ENCODE measurements at regions not wholly inside any gene's neighbourhood (a gene's known extent, or its start where the extent isn't known, plus 50 kb on each side); places are given as distances from the start of the nearest gene placed in this dataset.

- TF ChIP-seq MEF2A (IDR thresholded peaks at IDR 0.05; ENCODE audit: insufficient read depth, low read depth, low read length) (no peak), E4F1 (IDR thresholded peaks at IDR 0.05; ENCODE audit: borderline replicate concordance, partially characterized antibody) (no peak), HCFC1 (IDR thresholded peaks at IDR 0.05; ENCODE audit: low read length) (no peak), YBX1 (IDR thresholded peaks at IDR 0.05) (no peak), MYC (IDR thresholded peaks at IDR 0.05; ENCODE audit: insufficient read depth, insufficient read length, insufficient replicate concordance, low read length, severe bottlenecking) (no peak), SUZ12 (IDR thresholded peaks at IDR 0.05; ENCODE audit: unreplicated experiment) (no peak), TCF12 (IDR thresholded peaks at IDR 0.05; ENCODE audit: low read depth, low read length) (no peak), ZBTB11 (CRISPR knock-in tag; IDR thresholded peaks at IDR 0.05) (no peak), SRF (IDR thresholded peaks at IDR 0.05; ENCODE audit: low read depth in 2 of 2, low read length in 2 of 2) (no peak), PML (IDR thresholded peaks at IDR 0.05; ENCODE audit: low read length) (no peak), JUNB (IDR thresholded peaks at IDR 0.05) (no peak), BHLHE40 (IDR thresholded peaks at IDR 0.05; ENCODE audit: borderline replicate concordance in 1 of 2, low read depth in 2 of 2, low read length in 1 of 2) (no peak), CBX5 (IDR thresholded peaks at IDR 0.05; ENCODE audit: low read depth) (no peak), SPI1 (IDR thresholded peaks at IDR 0.05; ENCODE audit: borderline replicate concordance, insufficient read depth, low read depth, low read length) (no peak), EGR1 (IDR thresholded peaks at IDR 0.05; ENCODE audit: borderline replicate concordance in 1 of 2, low read depth in 2 of 2, low read length in 2 of 2) (no peak)
Observed at GRCh38 chr2:137770166-137770565, 194.1 kb upstream of the HNMT start (continued).
